ENCODE measurements at regions not wholly inside any gene's neighbourhood (a gene's known extent, or its start where the extent isn't known, plus 50 kb on each side); places are given as distances from the start of the nearest gene placed in this dataset.

DNA sequence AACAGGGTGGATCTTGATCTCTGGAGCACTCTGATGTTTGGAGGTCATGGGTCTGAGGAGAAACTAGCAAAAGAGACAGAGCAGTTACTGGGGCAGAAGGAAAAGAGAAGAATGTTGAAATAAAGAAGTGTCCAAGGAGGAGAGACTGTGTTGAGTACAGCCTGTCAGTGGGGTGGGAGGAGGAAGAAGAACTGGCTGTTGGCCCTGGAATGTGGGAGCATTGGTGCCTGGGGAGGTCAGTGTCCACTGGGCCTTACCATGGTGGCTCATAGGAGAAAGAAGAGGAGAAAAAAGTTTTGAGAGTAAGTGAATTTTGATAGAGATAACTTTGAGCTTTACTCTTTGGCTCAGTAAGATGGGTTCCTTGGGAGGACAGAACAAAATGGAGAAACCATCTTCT is 499.0 kb downstream of the TXNL1 start:
- Mint-ChIP-seq H3K36me3 (ENCODE audit: insufficient read depth) (no peaks in the 10 kb centered on the region), H3K9me3 (ENCODE audit: low read depth) (no peaks in the 10 kb centered on the region), H3K27me3 (no peaks in the 10 kb centered on the region), H3K27ac (no peak overlapping the region), H3K4me3 (ENCODE audit: low read depth) (no peak overlapping the region), H3K4me1 (ENCODE audit: low read depth) (peaks cover 6% of the 10 kb centered on the region)
- DNase-seq (ENCODE audit: low spot score, unreplicated experiment): no peak
- TF ChIP-seq, protein P1, sequence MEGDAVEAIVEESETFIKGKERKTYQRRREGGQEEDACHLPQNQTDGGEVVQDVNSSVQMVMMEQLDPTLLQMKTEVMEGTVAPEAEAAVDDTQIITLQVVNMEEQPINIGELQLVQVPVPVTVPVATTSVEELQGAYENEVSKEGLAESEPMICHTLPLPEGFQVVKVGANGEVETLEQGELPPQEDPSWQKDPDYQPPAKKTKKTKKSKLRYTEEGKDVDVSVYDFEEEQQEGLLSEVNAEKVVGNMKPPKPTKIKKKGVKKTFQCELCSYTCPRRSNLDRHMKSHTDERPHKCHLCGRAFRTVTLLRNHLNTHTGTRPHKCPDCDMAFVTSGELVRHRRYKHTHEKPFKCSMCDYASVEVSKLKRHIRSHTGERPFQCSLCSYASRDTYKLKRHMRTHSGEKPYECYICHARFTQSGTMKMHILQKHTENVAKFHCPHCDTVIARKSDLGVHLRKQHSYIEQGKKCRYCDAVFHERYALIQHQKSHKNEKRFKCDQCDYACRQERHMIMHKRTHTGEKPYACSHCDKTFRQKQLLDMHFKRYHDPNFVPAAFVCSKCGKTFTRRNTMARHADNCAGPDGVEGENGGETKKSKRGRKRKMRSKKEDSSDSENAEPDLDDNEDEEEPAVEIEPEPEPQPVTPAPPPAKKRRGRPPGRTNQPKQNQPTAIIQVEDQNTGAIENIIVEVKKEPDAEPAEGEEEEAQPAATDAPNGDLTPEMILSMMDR (IDR thresholded peaks at IDR 0.05; ENCODE audit: unreplicated experiment): no peak

GRCh38 chr18:56136105-56136504 is 502.3 kb downstream of the TXNL1 start:
- Mint-ChIP-seq H3K27me3 (no peaks in the 10 kb centered on the region), H3K36me3 (ENCODE audit: insufficient read depth) (no peaks in the 10 kb centered on the region), H3K4me1 (ENCODE audit: low read depth) (peaks cover 6% of the 10 kb centered on the region), H3K9me3 (ENCODE audit: low read depth) (peaks cover 3% of the 10 kb centered on the region), H3K4me3 (ENCODE audit: low read depth) (no peak overlapping the region), H3K27ac (no peak overlapping the region)
- TF ChIP-seq, protein P1 (IDR thresholded peaks at IDR 0.05; ENCODE audit: unreplicated experiment): no peak
- DNase-seq (ENCODE audit: low spot score, unreplicated experiment): no peak

GRCh38 chr18:56130481-56130880 is 507.9 kb downstream of the TXNL1 start:
- Mint-ChIP-seq H3K4me1 (ENCODE audit: low read depth) (peaks cover 1% of the 10 kb centered on the region), H3K9me3 (ENCODE audit: low read depth) (peaks cover 3% of the 10 kb centered on the region), H3K27ac (no peak overlapping the region), H3K27me3 (no peaks in the 10 kb centered on the region), H3K4me3 (ENCODE audit: low read depth) (no peak overlapping the region), H3K36me3 (ENCODE audit: insufficient read depth) (no peaks in the 10 kb centered on the region)
- TF ChIP-seq, protein P1 (IDR thresholded peaks at IDR 0.05; ENCODE audit: unreplicated experiment): no peak
- DNase-seq (ENCODE audit: low spot score, unreplicated experiment): no peak

GRCh38 chr18:56128153-56128791 is 510.1 kb downstream of the TXNL1 start:
- Mint-ChIP-seq H3K27ac (no peak overlapping the region), H3K36me3 (ENCODE audit: insufficient read depth) (no peaks in the 10 kb centered on the region), H3K9me3 (ENCODE audit: low read depth) (peaks cover 3% of the 10 kb centered on the region)

DNA sequence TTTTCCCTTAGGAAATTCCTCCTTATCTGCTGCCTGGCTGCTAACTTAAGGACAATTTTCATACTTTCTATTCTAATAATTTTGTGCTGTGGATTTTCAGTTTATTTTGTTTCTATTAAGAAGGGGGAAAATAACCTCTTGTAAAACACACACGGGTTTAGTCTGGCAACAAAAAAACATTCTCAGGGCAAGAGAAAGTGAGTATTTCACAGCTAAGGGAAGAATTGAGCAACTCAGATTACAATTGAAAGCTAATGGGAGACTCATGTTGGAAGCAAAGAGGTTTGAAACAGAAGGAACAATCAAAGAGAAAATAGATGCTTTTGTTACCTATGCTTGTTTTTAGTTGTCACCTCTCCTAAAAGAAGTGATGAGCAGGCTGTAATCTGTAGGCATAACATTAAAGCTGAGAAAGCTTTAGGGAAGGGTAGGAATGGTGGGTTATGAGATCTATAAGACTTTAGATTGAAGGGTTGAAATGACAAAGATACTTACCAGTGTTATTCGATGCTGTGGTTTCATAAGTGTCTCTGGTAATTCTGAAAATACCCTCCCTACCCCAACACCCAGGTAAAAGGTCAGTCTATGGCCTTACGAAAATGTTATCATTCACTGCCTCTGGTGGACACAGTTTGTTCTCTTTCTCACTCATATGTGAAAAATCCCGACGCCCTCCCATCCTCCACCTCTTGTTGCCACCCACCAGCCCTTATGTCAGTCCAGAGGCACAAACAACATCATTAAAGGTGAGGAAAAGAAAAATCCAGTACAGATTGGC is 510.9 kb downstream of the TXNL1 start:
- Mint-ChIP-seq H3K27me3 (no peaks in the 10 kb centered on the region), H3K4me1 (ENCODE audit: low read depth) (peaks cover 1% of the 10 kb centered on the region), H3K36me3 (ENCODE audit: insufficient read depth) (no peaks in the 10 kb centered on the region), H3K4me3 (ENCODE audit: low read depth) (no peak overlapping the region), H3K27ac (no peak overlapping the region), H3K9me3 (ENCODE audit: low read depth) (peaks cover 3% of the 10 kb centered on the region)
- TF ChIP-seq, protein P1 (IDR thresholded peaks at IDR 0.05; ENCODE audit: unreplicated experiment): no peak
- no peak for DNase-seq (ENCODE audit: low spot score, unreplicated experiment)

More at GRCh38 chr18:56128153-56128791, 510.1 kb downstream of the TXNL1 start:
- TF ChIP-seq, protein P1 (IDR thresholded peaks at IDR 0.05; ENCODE audit: unreplicated experiment): no peak
- DNase-seq (ENCODE audit: low spot score, unreplicated experiment): no peak
- peaks cover 1% of the 10 kb centered on the region for H3K4me1 Mint-ChIP-seq (ENCODE audit: low read depth)
- H3K4me3 Mint-ChIP-seq (ENCODE audit: low read depth): no peak overlapping the region
- no peaks in the 10 kb centered on the region for H3K27me3 Mint-ChIP-seq

All from progenitor cell of endocrine pancreas (in vitro differentiated cells).